A549 (cell line): ENCODE measurements at regions not wholly inside any gene's neighbourhood (a gene's known extent, or its start where the extent isn't known, plus 50 kb on each side); places are given as distances from the start of the nearest gene placed in this dataset.

ENCODE experiments used
- CEBPB ChIP-seq, 2 experiments: fragments of >200 bp in 1 of 2; sonication (Bioruptor Twin) in 1 of 2; formaldehyde crosslinking in 1 of 2; IDR thresholded peaks; 2 replicates each; pipeline ENCODE4 v1.6.1; 2012 to 2016
- EP300 ChIP-seq, 2 experiments: fragments of >200 bp; sonication (Bioruptor Twin); formaldehyde crosslinking; IDR thresholded peaks; 2 replicates in 1 of 2; 3 replicates in 1 of 2; pipeline ENCODE4 v1.6.1; 2016 to 2017
- RAD21 ChIP-seq, 2 experiments: fragments of >200 bp in 1 of 2; sonication (Bioruptor Twin) in 1 of 2; formaldehyde crosslinking in 1 of 2; IDR thresholded peaks in 1 of 2; conservative IDR thresholded peaks in 1 of 2; 2 replicates in 1 of 2; 3 replicates in 1 of 2; pipeline ENCODE4 v1.6.1; 2012 to 2018; ENCODE audit warnings: inconsistent platforms in 1 of 2
- RFX5 ChIP-seq: fragments of 450-650 bp; IDR thresholded peaks from 2 replicates; pipeline ENCODE4 v1.7.1; 2014; ENCODE audit warnings: antibody characterized with exemption, mild to moderate bottlenecking, moderate library complexity
- RNF2 ChIP-seq: fragments of 200-600 bp; sonication (generic); IDR thresholded peaks from 2 replicates; pipeline ENCODE4 v1.6.1; 2016; ENCODE audit warnings: low read depth, mild to moderate bottlenecking, antibody characterized with exemption, moderate library complexity, borderline replicate concordance
- SREBF2 ChIP-seq: fragments of 450-650 bp; IDR thresholded peaks from 2 replicates; pipeline ENCODE4 v1.6.1; 2014; ENCODE audit warnings: mild to moderate bottlenecking, moderate library complexity
- TP53 ChIP-seq: fragments of 250-450 bp; sonication (Bioruptor Pico); IDR thresholded peaks from 2 replicates; pipeline ENCODE4 v1.5.0; 2021; ENCODE audit warnings: mild to moderate bottlenecking, moderate library complexity
- TF ChIP-seq, protein P1 (sequence below): fragments of >200 bp; sonication (Bioruptor Twin); formaldehyde crosslinking; IDR thresholded peaks from 3 replicates; pipeline ENCODE4 v1.5.1; 2016
- TF ChIP-seq, protein P2 (sequence below): fragments of 200-600 bp; sonication (generic); IDR thresholded peaks from 2 replicates; pipeline ENCODE4 v1.6.1; 2016; ENCODE audit warnings: antibody characterized with exemption, mild to moderate bottlenecking, moderate library complexity

DNA sequence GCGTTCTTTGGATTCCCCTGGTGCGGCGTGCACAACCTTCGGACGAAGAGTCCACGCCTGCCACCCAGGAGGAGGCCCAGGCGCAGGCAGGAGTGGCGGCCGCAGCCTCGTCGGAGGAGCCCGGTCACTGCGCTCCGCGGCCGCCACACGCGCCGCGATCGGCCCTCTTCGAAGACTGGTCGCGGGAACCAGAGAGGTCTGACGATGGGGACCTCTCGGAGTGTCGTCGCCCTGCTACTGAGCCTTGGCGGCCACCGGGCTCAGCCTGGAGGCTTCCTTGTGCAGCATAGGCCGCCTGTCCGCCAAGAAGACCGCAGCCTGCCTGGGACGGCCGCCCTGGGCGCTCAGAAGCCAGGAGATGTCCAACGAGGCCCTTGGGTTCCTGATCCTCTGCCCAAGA, 112.5 kb upstream of the SELENOP start:
- TF ChIP-seq SREBF2 (no peak), TP53 (CRISPR knock-in tag) (no peak), CEBPB (IDR thresholded peaks at IDR 0.05) (no peak), RNF2 (no peak), RAD21 (conservative IDR thresholded peaks at IDR 0.05 in 1 of 2, IDR thresholded peaks at IDR 0.05 in 1 of 2) (no peak), EP300 (IDR thresholded peaks at IDR 0.05) (no peak), RFX5 (no peak)
- TF ChIP-seq, protein P1, sequence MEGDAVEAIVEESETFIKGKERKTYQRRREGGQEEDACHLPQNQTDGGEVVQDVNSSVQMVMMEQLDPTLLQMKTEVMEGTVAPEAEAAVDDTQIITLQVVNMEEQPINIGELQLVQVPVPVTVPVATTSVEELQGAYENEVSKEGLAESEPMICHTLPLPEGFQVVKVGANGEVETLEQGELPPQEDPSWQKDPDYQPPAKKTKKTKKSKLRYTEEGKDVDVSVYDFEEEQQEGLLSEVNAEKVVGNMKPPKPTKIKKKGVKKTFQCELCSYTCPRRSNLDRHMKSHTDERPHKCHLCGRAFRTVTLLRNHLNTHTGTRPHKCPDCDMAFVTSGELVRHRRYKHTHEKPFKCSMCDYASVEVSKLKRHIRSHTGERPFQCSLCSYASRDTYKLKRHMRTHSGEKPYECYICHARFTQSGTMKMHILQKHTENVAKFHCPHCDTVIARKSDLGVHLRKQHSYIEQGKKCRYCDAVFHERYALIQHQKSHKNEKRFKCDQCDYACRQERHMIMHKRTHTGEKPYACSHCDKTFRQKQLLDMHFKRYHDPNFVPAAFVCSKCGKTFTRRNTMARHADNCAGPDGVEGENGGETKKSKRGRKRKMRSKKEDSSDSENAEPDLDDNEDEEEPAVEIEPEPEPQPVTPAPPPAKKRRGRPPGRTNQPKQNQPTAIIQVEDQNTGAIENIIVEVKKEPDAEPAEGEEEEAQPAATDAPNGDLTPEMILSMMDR: no peak
- TF ChIP-seq, protein P2, sequence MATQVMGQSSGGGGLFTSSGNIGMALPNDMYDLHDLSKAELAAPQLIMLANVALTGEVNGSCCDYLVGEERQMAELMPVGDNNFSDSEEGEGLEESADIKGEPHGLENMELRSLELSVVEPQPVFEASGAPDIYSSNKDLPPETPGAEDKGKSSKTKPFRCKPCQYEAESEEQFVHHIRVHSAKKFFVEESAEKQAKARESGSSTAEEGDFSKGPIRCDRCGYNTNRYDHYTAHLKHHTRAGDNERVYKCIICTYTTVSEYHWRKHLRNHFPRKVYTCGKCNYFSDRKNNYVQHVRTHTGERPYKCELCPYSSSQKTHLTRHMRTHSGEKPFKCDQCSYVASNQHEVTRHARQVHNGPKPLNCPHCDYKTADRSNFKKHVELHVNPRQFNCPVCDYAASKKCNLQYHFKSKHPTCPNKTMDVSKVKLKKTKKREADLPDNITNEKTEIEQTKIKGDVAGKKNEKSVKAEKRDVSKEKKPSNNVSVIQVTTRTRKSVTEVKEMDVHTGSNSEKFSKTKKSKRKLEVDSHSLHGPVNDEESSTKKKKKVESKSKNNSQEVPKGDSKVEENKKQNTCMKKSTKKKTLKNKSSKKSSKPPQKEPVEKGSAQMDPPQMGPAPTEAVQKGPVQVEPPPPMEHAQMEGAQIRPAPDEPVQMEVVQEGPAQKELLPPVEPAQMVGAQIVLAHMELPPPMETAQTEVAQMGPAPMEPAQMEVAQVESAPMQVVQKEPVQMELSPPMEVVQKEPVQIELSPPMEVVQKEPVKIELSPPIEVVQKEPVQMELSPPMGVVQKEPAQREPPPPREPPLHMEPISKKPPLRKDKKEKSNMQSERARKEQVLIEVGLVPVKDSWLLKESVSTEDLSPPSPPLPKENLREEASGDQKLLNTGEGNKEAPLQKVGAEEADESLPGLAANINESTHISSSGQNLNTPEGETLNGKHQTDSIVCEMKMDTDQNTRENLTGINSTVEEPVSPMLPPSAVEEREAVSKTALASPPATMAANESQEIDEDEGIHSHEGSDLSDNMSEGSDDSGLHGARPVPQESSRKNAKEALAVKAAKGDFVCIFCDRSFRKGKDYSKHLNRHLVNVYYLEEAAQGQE: no peak
